Mucosa of stomach (tissue), 1 donor: ENCODE measurements at regions not wholly inside any gene's neighbourhood (a gene's known extent, or its start where the extent isn't known, plus 50 kb on each side); places are given as distances from the start of the nearest gene placed in this dataset.

ENCODE experiments used
- H3K27me3 ChIP-seq: one replicate; pipeline ENCODE4 v1.7.0; 2013; ENCODE audit warnings: mild to moderate bottlenecking, low read length; ENCODE audit not compliant: control insufficient read depth, insufficient read depth
- H3K36me3 ChIP-seq: one replicate; pipeline ENCODE4 v1.7.0; 2013; ENCODE audit warnings: low read length; ENCODE audit not compliant: control insufficient read depth, insufficient read depth
- H3K4me1 ChIP-seq: one replicate; pipeline ENCODE4 v1.7.0; 2013; ENCODE audit warnings: mild to moderate bottlenecking, low read length; ENCODE audit not compliant: control insufficient read depth, insufficient read depth
- H3K4me3 ChIP-seq: one replicate; pipeline ENCODE4 v1.7.0; 2013; ENCODE audit warnings: low read length
- H3K9ac ChIP-seq: one replicate; pipeline ENCODE4 v1.7.0; 2013; ENCODE audit warnings: mild to moderate bottlenecking, low read length, moderate library complexity
- H3K9me3 ChIP-seq: one replicate; pipeline ENCODE4 v1.7.0; 2013; ENCODE audit warnings: mild to moderate bottlenecking, low read length, moderate library complexity; ENCODE audit not compliant: control insufficient read depth
- donor health status: Pancreatic carcinoma.

- peaks cover 16% of the 10 kb centered on the region for H3K4me1 ChIP-seq
- H3K36me3 ChIP-seq = no peaks in the 10 kb centered on the region
- H3K9me3 ChIP-seq = no peaks in the 10 kb centered on the region
- H3K27me3 ChIP-seq = no peaks in the 10 kb centered on the region
- no peak overlapping the region for H3K9ac ChIP-seq
- H3K4me3 ChIP-seq = no peak overlapping the region
Observed at GRCh38 chr3:177536873-177537272, 339.6 kb upstream of the TBL1XR1 start.

- Histone ChIP-seq H3K9ac (no peak overlapping the region), H3K4me3 (no peak overlapping the region), H3K9me3 (no peaks in the 10 kb centered on the region), H3K27me3 (no peaks in the 10 kb centered on the region), H3K36me3 (no peaks in the 10 kb centered on the region), H3K4me1 (peaks cover 16% of the 10 kb centered on the region)
Observed at GRCh38 chr3:177537612-177538011, 340.3 kb upstream of the TBL1XR1 start.

- H3K9me3 ChIP-seq = no peaks in the 10 kb centered on the region
- no peak overlapping the region for H3K9ac ChIP-seq
- peaks cover 16% of the 10 kb centered on the region for H3K4me1 ChIP-seq
- H3K27me3 ChIP-seq = no peaks in the 10 kb centered on the region
- no peaks in the 10 kb centered on the region for H3K36me3 ChIP-seq
- no peak overlapping the region for H3K4me3 ChIP-seq
Observed at GRCh38 chr3:177538048-177538749, 340.9 kb upstream of the TBL1XR1 start.

- H3K4me3 ChIP-seq = no peak overlapping the region
- H3K9me3 ChIP-seq = no peaks in the 10 kb centered on the region
- H3K27me3 ChIP-seq = no peaks in the 10 kb centered on the region
- H3K9ac ChIP-seq = no peak overlapping the region
- peaks cover 16% of the 10 kb centered on the region for H3K4me1 ChIP-seq
- H3K36me3 ChIP-seq = no peaks in the 10 kb centered on the region
Observed at GRCh38 chr3:177538750-177539730, 341.8 kb upstream of the TBL1XR1 start.

- H3K4me1 ChIP-seq = peaks cover 16% of the 10 kb centered on the region
- H3K9me3 ChIP-seq = no peaks in the 10 kb centered on the region
- no peaks in the 10 kb centered on the region for H3K27me3 ChIP-seq
- no peak overlapping the region for H3K9ac ChIP-seq
- no peak overlapping the region for H3K4me3 ChIP-seq
- H3K36me3 ChIP-seq = no peaks in the 10 kb centered on the region
Observed at GRCh38 chr3:177541541-177541940, 344.3 kb upstream of the TBL1XR1 start.

- Histone ChIP-seq H3K9me3 (no peaks in the 10 kb centered on the region), H3K36me3 (no peaks in the 10 kb centered on the region), H3K9ac (no peak overlapping the region), H3K4me1 (no peaks in the 10 kb centered on the region), H3K27me3 (no peaks in the 10 kb centered on the region), H3K4me3 (no peak overlapping the region)
Observed at GRCh38 chr3:177545964-177546363, 348.7 kb upstream of the TBL1XR1 start.

- no peaks in the 10 kb centered on the region for H3K27me3 ChIP-seq
- no peaks in the 10 kb centered on the region for H3K9me3 ChIP-seq
- no peaks in the 10 kb centered on the region for H3K4me1 ChIP-seq
- H3K4me3 ChIP-seq = no peak overlapping the region
- no peak overlapping the region for H3K9ac ChIP-seq
- no peaks in the 10 kb centered on the region for H3K36me3 ChIP-seq
Observed at GRCh38 chr3:177547711-177548350, 350.5 kb upstream of the TBL1XR1 start.

- H3K27me3 ChIP-seq = no peaks in the 10 kb centered on the region
- no peak overlapping the region for H3K9ac ChIP-seq
- no peak overlapping the region for H3K4me3 ChIP-seq
- H3K9me3 ChIP-seq = no peaks in the 10 kb centered on the region
- H3K4me1 ChIP-seq = peaks cover 10% of the 10 kb centered on the region
- no peaks in the 10 kb centered on the region for H3K36me3 ChIP-seq
Observed at GRCh38 chr3:177550667-177551066, 353.4 kb upstream of the TBL1XR1 start.

- Histone ChIP-seq H3K4me1 (peaks cover 11% of the 10 kb centered on the region), H3K4me3 (no peak overlapping the region), H3K36me3 (no peaks in the 10 kb centered on the region), H3K9me3 (no peaks in the 10 kb centered on the region), H3K27me3 (no peaks in the 10 kb centered on the region), H3K9ac (no peak overlapping the region)
Observed at GRCh38 chr3:177551431-177551836, 354.2 kb upstream of the TBL1XR1 start.

GRCh38 chr3:177552051-177552450, 354.8 kb upstream of the TBL1XR1 start:
- Histone ChIP-seq H3K9me3 (no peaks in the 10 kb centered on the region), H3K4me1 (peaks cover 11% of the 10 kb centered on the region), H3K9ac (no peak overlapping the region), H3K36me3 (no peaks in the 10 kb centered on the region), H3K27me3 (no peaks in the 10 kb centered on the region), H3K4me3 (no peak overlapping the region)

- Histone ChIP-seq H3K4me3 (no peak overlapping the region), H3K27me3 (no peaks in the 10 kb centered on the region), H3K9me3 (no peaks in the 10 kb centered on the region), H3K9ac (no peak overlapping the region), H3K36me3 (no peaks in the 10 kb centered on the region), H3K4me1 (peaks cover 11% of the 10 kb centered on the region)
Observed at GRCh38 chr3:177553012-177553411, 355.7 kb upstream of the TBL1XR1 start.

GRCh38 chr3:177553579-177553978, 356.3 kb upstream of the TBL1XR1 start:
- Histone ChIP-seq H3K27me3 (no peaks in the 10 kb centered on the region), H3K36me3 (no peaks in the 10 kb centered on the region), H3K4me3 (no peak overlapping the region), H3K9ac (no peak overlapping the region), H3K9me3 (no peaks in the 10 kb centered on the region), H3K4me1 (peaks cover 11% of the 10 kb centered on the region)
